Mesenchymal stem cell (in vitro differentiated cells and primary cell): ENCODE measurements at regions not wholly inside any gene's neighbourhood (a gene's known extent, or its start where the extent isn't known, plus 50 kb on each side); places are given as distances from the start of the nearest gene placed in this dataset.

ENCODE experiments used
- DNase-seq: peaks from one replicate; pipeline ENCODE4 v3.0.0-alpha.2; 2013
- H2AFZ ChIP-seq: one replicate; pipeline ENCODE4 v1.6.1; 2013; ENCODE audit warnings: low read depth, mild to moderate bottlenecking, control low read depth, inconsistent platforms, low read length, moderate library complexity
- H2AK5ac ChIP-seq: 2 replicates; pipeline ENCODE4 v1.6.1; 2013; ENCODE audit warnings: low read length, moderate library complexity, mild to moderate bottlenecking, inconsistent platforms; ENCODE audit not compliant: severe bottlenecking
- H2BK120ac ChIP-seq: one replicate; pipeline ENCODE4 v1.6.1; 2013; ENCODE audit warnings: low read depth, mild to moderate bottlenecking, inconsistent platforms, low read length, moderate library complexity
- H2BK12ac ChIP-seq, 2 experiments: one replicate each; pipeline ENCODE4 v1.6.1; 2013; ENCODE audit warnings: inconsistent platforms in 2 of 2, low read length in 2 of 2, mild to moderate bottlenecking in 2 of 2, moderate library complexity in 2 of 2, control low read depth in 1 of 2
- H2BK15ac ChIP-seq: one replicate; pipeline ENCODE4 v1.6.1; 2013; ENCODE audit warnings: mild to moderate bottlenecking, low read depth, inconsistent platforms; ENCODE audit not compliant: poor library complexity, severe bottlenecking
- H2BK5ac ChIP-seq: 2 replicates; pipeline ENCODE4 v1.6.1; 2013; ENCODE audit warnings: low read depth, mild to moderate bottlenecking, low read length, control low read depth, inconsistent platforms; ENCODE audit not compliant: poor library complexity, severe bottlenecking
- H3K14ac ChIP-seq, 2 experiments: one replicate each; pipeline ENCODE4 v1.6.1; 2013; ENCODE audit warnings: inconsistent platforms in 2 of 2, low read length in 2 of 2, control low read depth in 1 of 2, mild to moderate bottlenecking in 1 of 2, moderate library complexity in 1 of 2
- H3K18ac ChIP-seq, 2 experiments: one replicate each; pipeline ENCODE4 v1.6.1; 2013; ENCODE audit warnings: inconsistent platforms in 2 of 2, low read length in 2 of 2, control low read depth in 1 of 2, low read depth in 1 of 2, mild to moderate bottlenecking in 1 of 2
- H3K23ac ChIP-seq, 2 experiments: one replicate each; pipeline ENCODE4 v1.6.1; 2013; ENCODE audit warnings: inconsistent platforms in 2 of 2, low read length in 2 of 2, mild to moderate bottlenecking in 2 of 2, moderate library complexity in 2 of 2, control low read depth in 1 of 2
- H3K27ac ChIP-seq: 2 replicates; pipeline ENCODE4 v1.5.1; 2013; ENCODE audit warnings: mild to moderate bottlenecking, moderate library complexity, low read length, control low read depth, inconsistent platforms; ENCODE audit not compliant: poor library complexity, severe bottlenecking
- H3K27me3 ChIP-seq, 2 experiments: 2 replicates each; pipeline versions ENCODE4 v1.6.1 to v1.7.0; 2013; ENCODE audit warnings: low read length in 2 of 2, mild to moderate bottlenecking in 2 of 2, moderate library complexity in 2 of 2, control low read depth in 1 of 2, inconsistent platforms in 1 of 2; ENCODE audit not compliant: control insufficient read depth in 1 of 2, insufficient read depth in 1 of 2
- H3K36me3 ChIP-seq, 2 experiments: 2 replicates each; pipeline versions ENCODE4 v1.6.1 to v1.7.0; 2013; ENCODE audit warnings: low read length in 2 of 2, control low read depth in 1 of 2, inconsistent platforms in 1 of 2, low read depth in 1 of 2, mild to moderate bottlenecking in 1 of 2; ENCODE audit not compliant: insufficient read depth in 2 of 2, control insufficient read depth in 1 of 2
- H3K4ac ChIP-seq, 2 experiments: one replicate each; pipeline ENCODE4 v1.6.1; 2013; ENCODE audit warnings: inconsistent platforms in 2 of 2, low read length in 2 of 2, mild to moderate bottlenecking in 2 of 2, moderate library complexity in 2 of 2, control low read depth in 1 of 2, low read depth in 1 of 2
- H3K4me1 ChIP-seq: 2 replicates; pipeline ENCODE4 v1.6.1; 2013; ENCODE audit warnings: low read depth, low read length, control low read depth; ENCODE audit not compliant: control insufficient read depth, insufficient read depth
- H3K4me2 ChIP-seq: 2 replicates; pipeline ENCODE4 v1.6.1; 2013; ENCODE audit warnings: low read length, mild to moderate bottlenecking, inconsistent platforms; ENCODE audit not compliant: poor library complexity, severe bottlenecking
- H3K4me3 ChIP-seq, 2 experiments: 2 replicates each; pipeline versions ENCODE4 v1.5.1 to v1.7.0; 2013; ENCODE audit warnings: low read length in 2 of 2, mild to moderate bottlenecking in 2 of 2, control low read depth in 1 of 2, low read depth in 1 of 2; ENCODE audit not compliant: insufficient read depth in 1 of 2
- H3K79me1 ChIP-seq: replicated peaks from 2 replicates; pipeline ENCODE4 v1.6.1; 2013; ENCODE audit warnings: mild to moderate bottlenecking, control low read depth, low read length, inconsistent platforms; ENCODE audit not compliant: poor library complexity, severe bottlenecking
- H3K9ac ChIP-seq: 2 replicates; pipeline ENCODE4 v1.7.0; 2013; ENCODE audit warnings: mild to moderate bottlenecking, low read length, moderate library complexity
- H3K9me3 ChIP-seq: 2 replicates; pipeline ENCODE4 v1.7.0; 2013; ENCODE audit warnings: mild to moderate bottlenecking, low read length; ENCODE audit not compliant: control insufficient read depth
- H4K8ac ChIP-seq: one replicate; pipeline ENCODE4 v1.6.1; 2013; ENCODE audit warnings: inconsistent platforms, mild to moderate bottlenecking, low read length, moderate library complexity
- H4K91ac ChIP-seq: one replicate; pipeline ENCODE4 v1.6.1; 2013; ENCODE audit warnings: mild to moderate bottlenecking, low read length, inconsistent platforms
- WGBS: methylation state at CpG from one replicate; pipeline ENCODE4 v1.1.7; 2013; ENCODE audit warnings: mixed read lengths; 5-methylcytosine and 5-hydroxymethylcytosine counted together

DNA sequence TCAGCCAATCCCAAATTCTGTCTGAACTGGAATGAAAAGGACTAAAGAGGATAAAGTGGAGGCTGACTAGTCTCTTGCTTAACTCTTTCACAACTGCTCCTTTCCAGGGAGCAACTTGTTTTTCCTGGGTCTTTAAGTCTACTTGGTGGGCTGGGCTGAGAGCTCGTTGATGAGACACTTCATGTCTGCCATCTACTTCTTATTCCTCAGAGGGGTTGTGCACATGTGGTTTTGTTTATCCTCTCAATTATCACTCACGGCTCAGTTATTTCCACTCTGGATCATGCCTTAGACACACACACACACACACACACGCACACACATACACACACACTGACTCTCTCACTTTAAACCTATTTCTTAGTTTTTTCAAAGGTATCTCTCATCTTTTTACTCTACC, 298.6 kb upstream of the MTPN start:
- Histone ChIP-seq H2AK5ac (no peak overlapping the region), H3K23ac (no peak overlapping the region), H2AFZ (no peak overlapping the region), H3K9me3 (peaks cover 2% of the 10 kb centered on the region), H3K9ac (no peak overlapping the region), H3K79me1 (no peaks in the 10 kb centered on the region), H3K4me1 (no peaks in the 10 kb centered on the region), H3K36me3 (no peaks in the 10 kb centered on the region), H3K18ac (no peak overlapping the region), H4K8ac (no peak overlapping the region), H3K4ac (no peak overlapping the region), H2BK5ac (no peak overlapping the region), H2BK120ac (no peak overlapping the region), H3K14ac (no peak overlapping the region), H2BK12ac (no peak overlapping the region), H4K91ac (no peak overlapping the region), H3K27me3 (peaks cover 0 to 4% of the 10 kb centered on the region in 2 experiments), H3K4me2 (no peak overlapping the region), H2BK15ac (no peak overlapping the region), H3K4me3 (no peak overlapping the region), H3K27ac (no peak overlapping the region)
- peak; percentile 27 for DNase-seq
- WGBS: 24% methylated on average over 3 of the region's 3 CpGs

DNA sequence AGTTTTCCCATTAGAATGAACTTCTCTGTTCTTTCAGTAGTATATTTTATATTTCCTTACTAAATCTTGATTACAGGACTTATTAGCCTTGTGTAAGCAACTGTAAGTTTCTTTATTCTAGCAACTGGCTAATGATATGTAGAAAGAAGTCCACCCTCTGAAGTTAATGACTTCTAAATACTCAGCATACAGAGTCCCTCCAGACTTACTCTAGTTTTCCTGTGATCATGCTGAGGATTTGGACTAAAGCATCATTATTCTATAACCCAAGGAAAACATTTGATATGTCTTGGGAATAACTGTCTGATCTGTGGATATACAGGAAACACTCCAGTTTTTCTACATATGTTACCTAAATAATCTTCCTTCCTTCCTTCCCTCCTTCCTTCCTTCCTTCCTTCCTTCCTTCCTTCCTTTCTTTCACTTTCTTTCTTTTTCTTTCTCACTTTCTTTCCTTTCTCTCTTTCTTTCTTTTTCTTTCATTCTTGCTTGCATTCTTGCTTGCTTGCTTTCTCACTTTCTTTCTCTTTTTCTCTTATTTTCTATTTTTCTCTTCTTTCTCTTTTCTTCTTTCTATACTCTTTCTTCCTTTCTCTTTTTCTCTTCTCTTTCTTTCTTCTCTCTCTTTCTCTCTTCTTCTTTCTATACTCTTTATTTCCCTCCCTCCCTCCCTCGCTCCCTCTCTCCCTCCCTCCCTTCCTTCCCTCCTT, 297.6 kb upstream of the MTPN start:
- Histone ChIP-seq H3K4me1 (no peaks in the 10 kb centered on the region), H2AK5ac (no peak overlapping the region), H3K9ac (no peak overlapping the region), H2BK120ac (no peak overlapping the region), H3K27ac (no peak overlapping the region), H3K4ac (no peak overlapping the region), H3K14ac (no peak overlapping the region), H3K23ac (no peak overlapping the region), H4K8ac (no peak overlapping the region), H2AFZ (no peak overlapping the region), H2BK15ac (no peak overlapping the region), H3K9me3 (peaks cover 4% of the 10 kb centered on the region), H2BK12ac (no peak overlapping the region), H2BK5ac (no peak overlapping the region), H3K18ac (no peak overlapping the region), H3K27me3 (peaks cover 0 to 4% of the 10 kb centered on the region in 2 experiments), H3K36me3 (no peaks in the 10 kb centered on the region), H3K4me2 (no peak overlapping the region), H3K79me1 (no peaks in the 10 kb centered on the region), H4K91ac (no peak overlapping the region), H3K4me3 (no peak overlapping the region)
- DNase-seq: no peak
- WGBS: 90% methylated on average over 1 of the region's 1 CpG

DNA sequence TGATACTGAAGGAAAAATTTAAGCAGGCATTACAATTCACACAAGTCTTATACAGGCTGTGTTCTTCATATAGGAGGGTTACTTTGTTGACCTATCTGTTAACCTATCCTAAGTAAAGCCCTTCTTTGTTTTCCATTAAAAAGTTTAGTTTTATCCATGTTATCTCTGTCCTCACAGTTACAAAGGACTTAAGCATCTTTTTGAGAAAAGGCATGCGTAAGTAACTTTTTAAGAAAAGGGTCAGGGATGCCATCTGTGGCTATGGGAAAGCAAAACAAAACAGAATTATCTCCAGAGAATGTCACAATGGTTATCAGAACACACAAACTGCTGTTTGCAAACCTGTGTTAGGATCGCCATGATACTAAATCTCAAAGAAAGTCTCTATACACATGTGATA, 295.8 kb upstream of the MTPN start:
- Histone ChIP-seq H4K8ac (no peak overlapping the region), H3K9ac (no peak overlapping the region), H3K9me3 (peaks cover 4% of the 10 kb centered on the region), H3K79me1 (no peaks in the 10 kb centered on the region), H3K4me3 (no peak overlapping the region), H3K23ac (no peak overlapping the region), H2BK5ac (no peak overlapping the region), H3K14ac (no peak overlapping the region), H2BK120ac (no peak overlapping the region), H3K18ac (no peak overlapping the region), H3K4ac (no peak overlapping the region), H3K27me3 (peaks cover 0 to 4% of the 10 kb centered on the region in 2 experiments), H2AFZ (no peak overlapping the region), H4K91ac (no peak overlapping the region), H2BK15ac (no peak overlapping the region), H2BK12ac (no peak overlapping the region), H3K36me3 (no peaks in the 10 kb centered on the region), H3K27ac (no peak overlapping the region), H3K4me1 (no peaks in the 10 kb centered on the region), H3K4me2 (no peak overlapping the region), H2AK5ac (no peak overlapping the region)
- 89% methylated on average over 1 of the region's 2 CpGs for WGBS
- DNase-seq: no peak

DNA sequence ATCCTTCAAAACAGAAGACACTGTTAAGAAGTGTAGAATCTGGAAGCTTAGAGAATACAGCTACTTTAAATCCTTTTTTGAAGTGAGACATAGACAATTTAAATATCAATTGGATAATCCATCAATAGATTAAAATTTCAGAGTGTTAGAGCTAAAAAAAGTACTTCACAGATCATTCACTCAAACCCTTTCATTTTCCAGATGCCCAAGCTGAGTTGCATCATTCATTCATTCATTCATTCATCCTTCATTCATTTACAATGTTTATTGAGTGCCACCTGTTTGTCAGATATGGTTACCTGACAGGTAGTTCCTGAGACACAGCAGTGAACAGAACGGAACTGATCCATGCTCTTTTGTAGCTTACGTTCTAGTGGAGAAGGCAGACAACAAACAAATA, 290.7 kb upstream of the MTPN start:
- Histone ChIP-seq H3K36me3 (no peaks in the 10 kb centered on the region), H3K4me1 (no peaks in the 10 kb centered on the region), H2AK5ac (no peak overlapping the region), H3K18ac (no peak overlapping the region), H2AFZ (no peak overlapping the region), H3K27me3 (no peaks in the 10 kb centered on the region), H3K9ac (no peak overlapping the region), H3K79me1 (no peaks in the 10 kb centered on the region), H4K91ac (no peak overlapping the region), H2BK12ac (no peak overlapping the region), H4K8ac (no peak overlapping the region), H3K23ac (no peak overlapping the region), H3K9me3 (peaks cover 36% of the 10 kb centered on the region), H2BK15ac (no peak overlapping the region), H3K4me2 (no peak overlapping the region), H2BK5ac (no peak overlapping the region), H3K14ac (no peak overlapping the region), H3K4me3 (no peak overlapping the region), H3K4ac (no peak overlapping the region), H2BK120ac (no peak overlapping the region), H3K27ac (no peak overlapping the region)
- DNase-seq: no peak
- WGBS: 98% methylated on average over 2 of the region's 2 CpGs
